Astrocyte (in vitro differentiated cells and primary cell): ENCODE measurements at regions not wholly inside any gene's neighbourhood (a gene's known extent, or its start where the extent isn't known, plus 50 kb on each side); places are given as distances from the start of the nearest gene placed in this dataset.
"Not testable (repeated sequence)": the region's sequence is repeated elsewhere in the genome, so short reads cannot be mapped to it uniquely, and the experiment has no call there.

Experiments
- DNase-seq: peaks from one replicate; pipeline ENCODE4 v3.0.0-alpha.2; 2010; ENCODE audit warnings: low read depth
- FAIRE-seq: peaks from 2 replicates; lab custom pipeline; 2011; peaks lifted over from hg19 to GRCh38; lab: Jason Lieb, UNC
- H2AFZ ChIP-seq: 2 replicates; pipeline ENCODE4 v1.6.0; 2012; ENCODE audit warnings: low read depth, low read length, inconsistent platforms
- H3K27ac ChIP-seq: 2 replicates; pipeline ENCODE4 v1.5.1; 2011; ENCODE audit warnings: low read depth, low read length, inconsistent platforms
- H3K27me3 ChIP-seq: 2 replicates; pipeline ENCODE4 v1.6.0; 2011; ENCODE audit warnings: low read length, inconsistent platforms; ENCODE audit not compliant: insufficient read depth
- H3K36me3 ChIP-seq: 2 replicates; pipeline ENCODE4 v1.5.1; 2011; ENCODE audit warnings: low read length, inconsistent platforms; ENCODE audit not compliant: insufficient read depth
- H3K4me1 ChIP-seq: 2 replicates; pipeline ENCODE4 v1.5.1; 2011; ENCODE audit warnings: low read length, inconsistent platforms; ENCODE audit not compliant: insufficient read depth
- H3K4me2 ChIP-seq: 2 replicates; pipeline ENCODE4 v1.6.0; 2012; ENCODE audit warnings: low read length, inconsistent platforms
- H3K4me3 ChIP-seq: 2 replicates; pipeline ENCODE4 v1.5.1; 2011; ENCODE audit warnings: low read depth, mild to moderate bottlenecking, low read length, inconsistent platforms; ENCODE audit not compliant: insufficient read depth
- H3K79me2 ChIP-seq: 2 replicates; pipeline ENCODE4 v1.6.0; 2012; ENCODE audit warnings: mild to moderate bottlenecking, low read length, inconsistent platforms; ENCODE audit not compliant: insufficient read depth
- H3K9ac ChIP-seq: 2 replicates; pipeline ENCODE4 v1.6.0; 2012; ENCODE audit warnings: mild to moderate bottlenecking, low read length, inconsistent platforms
- H3K9me3 ChIP-seq: 2 replicates; pipeline ENCODE4 v1.5.1; 2012; ENCODE audit warnings: low read depth, mild to moderate bottlenecking, low read length, inconsistent platforms; ENCODE audit not compliant: insufficient read depth
- H4K20me1 ChIP-seq: 2 replicates; pipeline ENCODE4 v1.6.0; 2012; ENCODE audit warnings: low read length, inconsistent platforms; ENCODE audit not compliant: insufficient read depth
- H3K27ac Mint-ChIP-seq: one replicate; pipeline ENCODE4 v1.8.0; 2021; ENCODE audit warnings: mild to moderate bottlenecking, mixed read lengths; ENCODE audit not compliant: unreplicated experiment
- H3K27me3 Mint-ChIP-seq: one replicate; pipeline ENCODE4 v1.8.0; 2021; ENCODE audit warnings: low read depth, mixed read lengths; ENCODE audit not compliant: unreplicated experiment
- H3K36me3 Mint-ChIP-seq: one replicate; pipeline ENCODE4 v1.8.0; 2021; ENCODE audit warnings: low read depth, mixed read lengths; ENCODE audit not compliant: unreplicated experiment
- H3K4me1 Mint-ChIP-seq: one replicate; pipeline ENCODE4 v1.8.0; 2021; ENCODE audit warnings: low read depth, mixed read lengths; ENCODE audit not compliant: unreplicated experiment
- H3K4me3 Mint-ChIP-seq: one replicate; pipeline ENCODE4 v1.8.0; 2021; ENCODE audit warnings: mild to moderate bottlenecking, moderate library complexity, mixed read lengths; ENCODE audit not compliant: unreplicated experiment
- H3K9me3 Mint-ChIP-seq: one replicate; pipeline ENCODE4 v1.8.0; 2021; ENCODE audit warnings: mild to moderate bottlenecking, mixed read lengths; ENCODE audit not compliant: unreplicated experiment
- CTCF ChIP-seq: IDR thresholded peaks from 2 replicates; pipeline ENCODE4 v1.5.1; 2011; ENCODE audit warnings: low read depth, mild to moderate bottlenecking, inconsistent platforms, low read length, moderate library complexity; ENCODE audit not compliant: insufficient read depth
- EZH2 ChIP-seq: IDR thresholded peaks from 2 replicates; pipeline ENCODE4 v1.6.1; 2012; ENCODE audit warnings: mild to moderate bottlenecking, low read length, inconsistent platforms; ENCODE audit not compliant: insufficient read depth

GRCh38 chr3:75288972-75289574 is 375.1 kb upstream of the FRG2C start:
- H3K9me3 Mint-ChIP-seq, H3K4me1 ChIP-seq, H3K27me3 ChIP-seq, H3K4me3 ChIP-seq, H4K20me1 ChIP-seq, H3K4me2 ChIP-seq, H3K27me3 Mint-ChIP-seq, H2AFZ ChIP-seq, H3K27ac Mint-ChIP-seq, H3K79me2 ChIP-seq, FAIRE-seq, H3K36me3 ChIP-seq, H3K36me3 Mint-ChIP-seq, DNase-seq, H3K27ac ChIP-seq, H3K9ac ChIP-seq, H3K9me3 ChIP-seq, H3K4me3 Mint-ChIP-seq: not testable (repeated sequence)
- H3K4me1 Mint-ChIP-seq: peaks cover 22% of the 10 kb centered on the region

- Histone ChIP-seq H3K4me3 (no peak overlapping the region), H3K4me1 (no peaks in the 10 kb centered on the region), H3K9ac (no peak overlapping the region), H3K9me3 (peaks cover 2% of the 10 kb centered on the region), H3K27me3 (no peaks in the 10 kb centered on the region), H3K4me2 (no peak overlapping the region), H3K27ac (no peak overlapping the region), H2AFZ (peak overlapping the region; percentile 52), H3K36me3 (no peaks in the 10 kb centered on the region), H3K79me2 (no peaks in the 10 kb centered on the region), H4K20me1 (no peaks in the 10 kb centered on the region)
- Mint-ChIP-seq H3K27ac (no peak overlapping the region), H3K27me3 (no peaks in the 10 kb centered on the region), H3K36me3 (no peaks in the 10 kb centered on the region), H3K4me1 (peaks cover 5% of the 10 kb centered on the region), H3K9me3 (peaks cover 6% of the 10 kb centered on the region), H3K4me3 (no peak overlapping the region)
- no peak for TF ChIP-seq EZH2
- TF ChIP-seq CTCF: peak; percentile 71
- DNase-seq (peak; percentile 8), FAIRE-seq (no peak)
Observed at GRCh38 chr3:75294124-75294523, 370.0 kb upstream of the FRG2C start.

GRCh38 chr3:75295013-75295412 is 369.1 kb upstream of the FRG2C start:
- Histone ChIP-seq H3K27ac (no peak overlapping the region), H3K79me2 (no peaks in the 10 kb centered on the region), H3K9ac (no peak overlapping the region), H3K4me2 (no peak overlapping the region), H2AFZ (no peak overlapping the region), H3K4me1 (no peaks in the 10 kb centered on the region), H3K27me3 (no peaks in the 10 kb centered on the region), H4K20me1 (no peaks in the 10 kb centered on the region), H3K36me3 (no peaks in the 10 kb centered on the region), H3K9me3 (peaks cover 2% of the 10 kb centered on the region), H3K4me3 (no peak overlapping the region)
- no peak for DNase-seq
- H3K27me3 Mint-ChIP-seq: no peaks in the 10 kb centered on the region
- no peak overlapping the region for H3K27ac Mint-ChIP-seq
- H3K9me3 Mint-ChIP-seq: peaks cover 6% of the 10 kb centered on the region
- H3K4me3 Mint-ChIP-seq: no peak overlapping the region
- no peaks in the 10 kb centered on the region for H3K36me3 Mint-ChIP-seq
- TF ChIP-seq EZH2 (no peak), CTCF (no peak)
- no peak for FAIRE-seq
- H3K4me1 Mint-ChIP-seq: peaks cover 5% of the 10 kb centered on the region
